ENCODE measurements at regions not wholly inside any gene's neighbourhood (a gene's known extent, or its start where the extent isn't known, plus 50 kb on each side); places are given as distances from the start of the nearest gene placed in this dataset.
"Not testable (repeated sequence)": the region's sequence is repeated elsewhere in the genome, so short reads cannot be mapped to it uniquely, and the experiment has no call there.

DNA sequence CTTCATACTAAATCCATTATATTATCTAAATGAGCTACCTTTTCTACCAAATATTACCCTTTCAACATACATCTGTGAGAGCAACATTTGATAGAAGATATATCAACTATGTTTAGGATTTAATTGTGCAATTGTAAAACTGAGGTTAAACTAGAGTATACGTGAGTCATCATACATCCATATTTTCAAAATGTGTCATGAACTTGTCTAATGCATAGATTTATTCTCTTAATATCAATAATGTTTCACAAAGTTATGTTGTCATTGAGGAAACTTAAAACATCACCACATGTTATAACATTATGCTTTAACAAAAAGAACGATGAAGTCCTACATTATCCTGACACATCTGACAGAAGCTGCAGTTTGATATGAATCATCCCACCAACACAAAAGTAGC lies 645.5 kb upstream of the NOVA1 start:
- no peak for DNase-seq (ENCODE audit: low spot score)

DNA sequence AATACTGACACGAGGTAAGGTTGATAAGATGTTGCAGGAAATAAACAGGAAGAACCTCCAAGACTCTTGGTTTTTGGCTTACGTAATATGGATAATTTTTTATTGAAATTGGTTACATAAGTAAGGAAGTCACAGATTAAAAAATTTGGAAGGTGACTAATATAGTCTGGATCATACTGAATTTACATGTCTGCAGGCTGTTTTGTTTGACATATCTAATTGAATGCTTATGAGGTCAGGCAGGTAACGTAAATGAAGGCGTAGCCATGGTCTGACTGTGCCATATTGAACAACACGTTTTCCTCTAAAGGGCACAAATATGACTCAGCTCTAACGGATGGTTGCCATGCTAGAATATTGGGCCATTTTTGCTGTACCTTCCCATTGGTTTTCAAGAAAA lies 648.1 kb upstream of the NOVA1 start:
- DNase-seq (ENCODE audit: low spot score), result no peak

DNA sequence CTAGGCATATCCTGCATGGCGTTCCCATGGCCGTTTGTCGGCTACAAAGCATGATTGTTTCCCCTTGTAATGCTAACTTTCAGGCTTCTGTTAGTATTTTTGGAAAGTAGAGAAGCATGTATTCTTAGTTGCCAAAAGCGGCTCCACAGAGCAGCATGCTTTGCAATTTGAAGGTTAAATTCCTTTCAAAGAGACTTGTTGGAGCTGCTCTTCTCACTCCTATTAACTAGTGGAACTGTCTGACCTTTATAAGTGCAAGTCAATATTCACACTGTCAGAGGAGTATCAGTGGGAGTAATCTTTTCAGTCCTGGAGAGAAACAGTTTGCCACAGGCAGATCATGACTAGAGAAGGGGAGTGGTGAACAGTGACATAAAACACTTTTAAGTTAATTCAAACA lies 656.1 kb upstream of the NOVA1 start:
- DNase-seq (ENCODE audit: low spot score), result no peak

DNA sequence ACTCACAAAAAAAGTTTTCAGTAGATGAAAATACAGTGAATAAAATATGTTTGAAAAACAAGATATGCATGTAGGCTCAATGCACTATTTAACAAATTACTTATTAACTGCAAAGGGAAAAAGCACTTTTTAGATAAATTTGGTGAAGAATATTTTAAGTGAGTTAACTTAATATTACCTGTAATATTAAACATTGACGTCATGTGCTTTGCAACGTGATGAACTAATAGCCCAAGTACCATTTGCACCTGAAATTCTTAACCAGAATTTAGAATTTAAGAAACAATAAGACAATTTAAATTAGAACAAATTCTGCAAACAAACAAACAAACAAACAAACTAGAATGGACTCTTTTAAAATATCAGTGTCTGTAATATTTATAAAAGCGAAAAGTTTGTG lies 659.0 kb upstream of the NOVA1 start:
- DNase-seq (ENCODE audit: low spot score), result no peak

DNA sequence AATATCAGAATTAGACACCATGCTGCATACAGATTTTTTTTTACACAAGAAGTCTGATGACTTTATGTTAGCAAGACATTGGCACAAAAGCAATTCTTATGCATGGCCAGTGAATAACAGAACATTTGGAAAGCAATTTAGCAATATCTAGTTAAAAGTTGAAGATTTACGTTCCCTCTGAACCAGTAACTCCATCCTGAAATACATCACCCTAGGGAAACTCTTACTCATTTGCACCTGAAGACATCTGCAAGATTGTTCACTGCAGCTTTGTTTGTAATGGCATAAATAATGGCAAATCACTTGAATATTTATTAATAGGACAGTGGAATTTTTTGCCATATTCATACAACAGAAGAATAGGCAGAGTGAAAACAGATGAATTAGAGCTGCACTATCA lies 670.0 kb upstream of the NOVA1 start:
- DNase-seq (ENCODE audit: low spot score), result no peak

DNA sequence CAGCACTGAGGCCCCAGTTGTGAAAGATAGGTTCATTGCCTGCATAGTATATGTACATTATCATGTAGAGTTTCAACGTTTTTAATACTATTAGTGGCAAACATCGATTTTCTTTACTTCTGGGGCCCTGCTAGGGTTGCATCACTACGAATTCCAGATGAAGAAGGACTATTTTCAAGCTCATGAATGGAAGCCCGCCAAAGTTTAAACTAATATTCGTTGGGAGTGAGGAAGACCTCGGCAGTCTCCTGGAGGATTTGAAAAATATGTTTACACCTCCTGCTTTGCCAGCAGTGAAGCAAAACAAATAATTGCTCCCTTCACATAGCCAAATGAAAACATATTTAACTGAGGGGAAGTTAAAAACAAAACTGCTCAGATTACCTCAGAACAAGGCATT lies 672.9 kb upstream of the NOVA1 start:
- DNase-seq (ENCODE audit: low spot score), result no peak

DNA sequence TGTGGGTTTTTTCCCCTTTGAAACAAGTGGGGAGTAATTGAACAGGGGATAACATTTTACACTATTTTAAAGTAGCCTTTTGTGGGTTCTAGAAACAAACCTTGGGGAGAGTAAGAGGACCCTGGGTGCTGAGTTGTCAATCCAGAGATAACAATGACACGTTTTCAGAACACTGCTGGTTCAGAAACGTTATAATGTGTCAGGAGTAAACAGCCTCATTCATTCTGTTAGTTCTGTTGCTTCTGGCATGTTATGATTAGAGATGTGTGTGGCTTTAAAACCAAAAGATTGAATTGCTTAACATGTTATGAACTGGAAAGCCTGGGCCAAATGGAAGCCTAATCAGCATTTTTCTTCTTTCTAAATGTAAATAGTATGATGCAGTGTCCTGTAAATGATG lies 680.5 kb upstream of the NOVA1 start:
- DNase-seq (ENCODE audit: low spot score), result no peak

DNA sequence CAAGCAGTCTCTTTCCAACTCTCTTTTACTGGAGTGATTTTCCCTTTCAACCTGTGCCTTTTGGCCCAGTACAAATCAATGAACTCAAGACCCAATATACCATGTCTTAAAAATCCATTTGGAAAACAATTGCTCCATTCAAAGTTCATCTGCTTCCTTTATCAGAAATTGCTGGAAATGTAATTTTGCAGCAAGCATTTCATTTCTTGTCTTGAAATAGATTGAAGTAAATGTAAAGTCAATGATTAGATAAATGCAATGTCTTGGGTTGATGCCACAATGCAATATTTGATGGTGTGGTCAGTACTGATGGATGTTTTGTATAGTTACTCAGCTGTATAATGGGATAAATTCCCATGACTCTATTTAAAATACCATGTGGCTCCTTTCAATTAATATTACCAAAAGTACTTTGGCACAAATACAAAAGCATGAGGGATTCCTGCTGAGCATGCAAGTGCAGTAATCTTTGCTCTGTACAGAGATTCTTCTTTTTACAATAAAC lies 707.7 kb upstream of the NOVA1 start:
- DNase-seq (ENCODE audit: low spot score), result no peak

DNA sequence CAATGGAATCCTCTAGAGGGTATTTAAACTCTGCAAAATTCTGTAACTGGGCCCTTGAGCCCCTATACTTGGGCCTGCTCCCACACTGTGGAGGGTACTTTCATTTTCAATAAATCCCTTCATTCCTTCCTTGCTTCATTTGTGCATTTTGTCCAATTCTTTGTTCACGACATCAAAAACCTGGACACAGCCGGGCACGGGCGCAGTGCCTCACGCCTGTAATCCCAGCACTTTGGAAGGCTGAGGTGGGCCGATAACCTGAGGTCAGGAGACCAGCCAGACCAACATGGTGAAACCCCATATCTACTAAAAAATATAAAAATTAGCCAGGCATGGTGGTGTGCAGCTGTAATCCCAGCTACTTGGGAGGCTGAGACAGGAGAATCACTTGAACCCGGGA lies 714.9 kb upstream of the NOVA1 start:
- DNase-seq (ENCODE audit: low spot score), result not testable (repeated sequence)

DNA sequence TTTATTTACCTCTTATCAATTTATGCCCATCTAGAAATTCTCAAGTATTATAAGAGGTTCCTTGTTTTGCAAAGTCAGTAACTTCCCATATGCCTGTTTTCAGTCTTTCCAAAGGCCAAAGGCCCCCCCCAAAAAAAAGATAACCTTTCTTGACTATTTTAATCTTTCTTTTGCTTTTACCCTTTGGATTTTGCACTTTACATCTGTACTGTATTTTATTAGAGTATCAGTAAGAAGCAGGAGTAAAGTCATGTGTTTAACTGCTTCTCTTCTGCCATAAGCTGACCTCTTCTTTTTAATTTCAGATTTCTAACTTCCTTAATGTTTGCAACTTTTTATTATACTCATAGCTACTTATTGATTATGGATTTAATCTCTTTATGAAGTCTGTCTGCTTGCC lies 716.4 kb upstream of the NOVA1 start:
- DNase-seq (ENCODE audit: low spot score), result no peak

DNA sequence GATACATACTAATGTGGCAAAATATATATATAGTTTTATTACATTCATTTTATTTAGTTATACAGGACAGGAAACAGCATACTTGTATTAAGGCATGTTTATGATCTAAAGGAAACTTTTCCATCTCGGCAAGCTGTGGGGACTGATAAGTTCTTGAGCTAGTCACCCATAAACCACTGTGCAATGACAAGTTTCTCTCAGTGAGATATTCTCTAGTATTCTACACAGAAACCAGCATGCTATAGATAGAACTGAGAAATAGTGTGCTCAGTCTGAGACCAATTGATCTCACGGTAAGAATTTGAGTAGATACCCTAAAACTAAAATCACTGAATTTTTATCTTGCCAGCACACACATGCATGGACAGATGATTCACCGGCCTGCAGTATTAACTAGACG lies 717.6 kb upstream of the NOVA1 start:
- no peak for DNase-seq (ENCODE audit: low spot score)

DNA sequence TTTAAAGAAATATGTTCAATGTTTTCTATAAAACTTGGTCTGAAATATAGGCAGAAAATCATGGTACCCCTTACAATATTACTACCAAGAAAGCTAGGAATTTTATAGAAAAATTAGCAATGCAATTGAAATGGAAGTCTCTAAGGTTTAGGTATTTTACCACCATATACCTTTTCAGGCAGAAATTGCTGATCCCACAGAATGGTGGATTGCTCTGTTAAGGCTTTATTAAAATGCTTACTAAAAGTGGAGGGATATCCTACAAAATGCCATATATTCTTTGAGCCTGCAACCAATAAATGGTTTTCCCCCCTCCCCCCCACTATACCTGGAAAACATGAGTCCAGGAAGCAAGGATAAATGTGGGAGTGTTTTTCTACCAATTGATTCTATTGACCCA lies 718.1 kb upstream of the NOVA1 start:
- no peak for DNase-seq (ENCODE audit: low spot score)

DNA sequence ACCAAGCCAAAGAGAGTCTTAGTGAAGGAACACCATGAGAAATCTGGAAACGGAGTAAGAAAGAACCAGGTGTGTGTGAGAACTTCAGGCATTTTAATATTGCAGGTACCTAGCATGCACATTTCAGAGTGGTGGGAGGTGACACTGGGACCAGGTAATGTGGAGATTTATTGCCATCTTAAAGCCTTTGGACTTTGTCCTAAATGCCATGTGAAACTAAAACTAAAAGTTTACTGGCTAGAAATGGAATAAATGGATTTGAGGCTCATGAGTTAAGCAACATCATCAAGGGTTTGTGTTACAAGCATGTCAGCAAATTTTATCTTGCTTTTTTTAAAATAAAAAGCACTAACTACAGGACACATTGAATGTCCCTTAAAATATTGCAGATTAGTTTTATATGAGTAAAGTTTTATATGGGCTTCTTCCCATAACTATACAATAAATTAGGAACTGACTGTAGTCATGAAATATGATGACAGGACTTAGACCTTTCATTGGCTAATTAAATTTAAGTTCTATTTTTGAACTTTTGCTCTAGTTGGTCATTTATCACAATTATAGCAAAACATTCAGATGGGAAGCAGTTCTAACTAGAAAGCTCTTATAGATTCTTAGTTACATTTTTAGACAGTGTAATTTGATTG lies 721.1 kb upstream of the NOVA1 start:
- no peak for DNase-seq (ENCODE audit: low spot score)

DNA sequence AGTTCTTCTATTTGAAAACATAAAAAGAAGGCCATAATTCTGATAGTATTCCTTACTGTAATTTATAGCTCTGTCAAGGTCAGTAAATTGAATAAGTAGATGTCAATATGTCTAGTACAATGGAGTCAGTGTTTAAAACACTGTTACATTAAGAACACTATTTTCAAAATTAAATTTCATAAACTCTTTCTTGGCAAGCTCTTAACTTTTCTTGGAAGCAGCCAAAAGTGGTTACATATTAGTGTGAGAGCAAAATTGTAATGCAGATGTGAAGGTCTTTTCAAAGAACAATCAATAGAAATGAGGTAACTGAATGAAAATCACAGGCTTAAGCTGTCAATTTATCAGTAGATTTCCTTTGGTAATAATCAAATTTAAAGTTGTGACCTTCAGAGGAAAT lies 722.4 kb upstream of the NOVA1 start:
- DNase-seq (ENCODE audit: low spot score), result no peak

DNA sequence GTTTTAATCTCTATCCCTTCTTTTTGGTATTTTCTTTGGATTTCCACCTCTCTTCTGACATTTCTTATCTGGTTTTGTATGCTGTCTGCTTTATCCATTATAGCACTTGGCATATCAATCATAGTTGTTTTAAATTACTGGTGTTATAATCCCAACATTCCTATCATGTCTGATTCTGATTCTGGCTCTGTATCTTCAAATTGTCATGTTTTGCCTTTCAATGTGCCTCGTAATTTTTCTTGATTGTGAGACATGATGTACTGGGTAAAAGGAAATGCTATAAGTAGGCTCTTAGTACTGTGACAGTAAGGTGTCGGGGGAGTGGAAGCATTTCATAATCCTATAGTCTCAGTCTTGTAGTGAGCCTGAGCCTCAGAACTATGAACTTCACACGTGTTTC lies 729.3 kb upstream of the NOVA1 start:
- DNase-seq (ENCODE audit: low spot score), result no peak

DNA sequence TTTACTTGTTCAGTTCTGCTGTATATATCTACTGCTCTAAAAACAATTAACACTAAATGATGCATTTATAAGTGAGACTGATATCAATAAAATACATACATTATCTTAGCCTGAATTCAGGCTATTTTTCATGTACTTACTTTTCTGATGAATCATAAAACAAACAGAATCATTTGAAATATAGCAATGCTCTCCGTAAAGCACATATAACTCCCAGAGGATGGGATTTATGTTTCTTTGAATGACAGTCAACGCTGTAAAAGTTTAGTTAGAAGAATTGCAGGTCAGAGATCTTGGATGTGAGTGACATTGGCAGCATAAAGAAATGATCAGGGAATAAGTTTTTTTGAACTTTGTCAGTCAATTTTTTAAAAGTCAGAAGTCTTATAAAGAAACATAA lies 740.2 kb upstream of the NOVA1 start:
- DNase-seq (ENCODE audit: low spot score), result no peak

DNA sequence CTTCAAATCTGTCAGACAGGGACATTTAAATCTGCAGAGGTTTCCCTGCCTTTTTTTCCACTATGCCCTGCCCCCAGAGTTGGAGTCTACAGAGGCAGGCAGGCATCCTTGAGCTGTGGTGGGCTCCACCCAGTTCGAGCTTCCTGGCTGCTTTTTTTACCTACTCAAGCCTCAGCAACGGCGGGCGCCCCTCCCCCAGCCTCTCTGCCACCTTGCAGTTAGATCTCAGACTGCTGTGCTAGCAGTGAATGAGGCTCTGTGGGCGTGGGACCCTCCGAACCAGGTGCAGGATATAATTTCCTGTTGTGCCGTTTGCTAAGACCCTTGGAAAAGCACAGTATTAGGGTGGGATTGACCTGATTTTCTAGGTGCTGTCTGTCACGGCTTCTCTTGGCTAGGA lies 765.2 kb upstream of the NOVA1 start:
- DNase-seq (ENCODE audit: low spot score), result not testable (repeated sequence)

DNA sequence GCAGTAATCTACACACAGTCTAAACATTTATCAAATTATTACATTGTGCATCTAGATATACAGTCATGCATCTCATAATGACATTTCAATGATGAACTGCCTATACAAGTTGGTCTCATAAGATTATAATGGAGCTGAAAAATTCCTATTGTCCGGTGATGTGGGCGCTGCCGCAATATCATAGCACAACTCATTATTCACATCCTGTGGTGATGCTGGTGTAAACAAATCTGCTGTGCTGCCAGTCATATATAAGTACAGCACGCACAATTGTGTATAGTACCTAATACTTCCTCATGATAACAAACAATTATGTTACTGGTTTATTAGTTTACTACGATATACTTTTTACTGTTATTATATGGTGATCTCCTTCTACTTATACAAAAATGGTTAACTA lies 768.8 kb upstream of the NOVA1 start:
- no peak for DNase-seq (ENCODE audit: low spot score)

DNA sequence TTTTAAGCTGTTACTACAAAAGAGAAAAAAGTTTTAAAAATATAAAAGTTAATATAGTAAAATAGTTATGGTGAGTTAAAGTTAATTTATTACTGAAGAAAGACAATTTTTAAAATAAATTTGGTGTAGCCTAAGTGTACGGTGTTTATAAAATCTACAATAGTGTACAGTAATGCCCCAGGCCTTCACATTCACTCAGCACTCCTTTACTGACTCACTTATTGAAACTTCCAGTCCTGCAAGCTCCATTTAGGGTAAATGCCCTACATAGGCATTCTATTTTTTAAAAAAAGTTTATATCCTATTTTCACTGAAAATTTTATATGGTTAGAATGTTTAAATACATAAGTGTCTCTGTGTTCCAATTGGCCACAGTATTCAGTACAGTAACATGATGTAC lies 769.5 kb upstream of the NOVA1 start:
- no peak for DNase-seq (ENCODE audit: low spot score)

DNA sequence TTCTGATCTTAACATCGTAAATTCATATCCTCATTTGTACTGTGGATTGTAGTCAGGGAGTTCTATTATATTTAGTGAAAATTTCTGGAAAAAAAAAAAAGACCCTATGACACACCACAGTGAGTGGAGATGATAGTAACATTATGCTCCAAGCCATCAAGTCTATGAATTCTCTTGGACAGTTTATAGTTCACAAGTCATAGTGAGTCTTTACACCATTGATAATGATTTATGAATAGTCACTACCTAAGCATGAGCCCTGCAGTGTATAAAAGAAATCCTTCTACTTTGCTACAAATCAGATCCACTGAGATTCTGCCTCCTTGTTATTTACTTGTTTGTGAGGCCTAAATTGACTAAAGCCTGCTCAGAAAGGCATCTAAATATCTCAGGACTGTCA lies 772.2 kb upstream of the NOVA1 start:
- no peak for DNase-seq (ENCODE audit: low spot score)

DNA sequence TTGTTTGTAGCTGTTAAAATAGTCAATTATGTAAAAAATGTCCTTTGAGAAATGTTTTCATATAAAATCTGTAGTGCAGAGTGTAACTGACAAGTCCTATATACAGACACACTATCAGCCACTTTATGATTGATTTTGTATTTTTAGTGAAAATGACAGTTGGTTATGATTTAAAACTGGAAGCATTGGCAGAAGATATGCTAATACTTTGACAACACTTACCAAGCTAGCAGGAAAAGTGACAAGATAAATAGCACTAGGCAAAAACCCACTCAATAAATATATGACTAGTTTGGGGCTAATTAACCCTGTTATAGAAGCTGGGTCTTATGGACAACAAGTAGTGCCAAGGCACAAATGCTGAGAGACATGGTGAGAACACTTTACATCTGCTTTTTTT lies 772.9 kb upstream of the NOVA1 start:
- DNase-seq (ENCODE audit: low spot score), result no peak

DNA sequence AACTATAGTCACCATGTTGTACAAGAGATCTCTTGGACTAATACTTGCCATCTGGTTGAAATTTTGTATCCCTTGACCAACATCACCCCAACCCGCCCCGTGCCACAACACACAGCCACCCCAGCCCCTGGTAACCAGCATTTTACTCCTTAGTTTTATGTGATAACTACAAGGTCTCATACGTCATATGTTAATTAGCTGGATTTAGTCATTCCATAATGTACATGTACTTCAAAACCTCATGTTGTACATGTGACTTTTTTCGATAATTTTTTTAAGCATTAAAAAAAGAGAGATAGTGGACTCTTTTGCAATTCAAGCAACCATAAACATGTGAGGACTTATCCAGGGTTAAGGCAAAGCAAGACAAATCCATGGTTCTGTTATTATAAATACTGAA lies 773.4 kb upstream of the NOVA1 start:
- DNase-seq (ENCODE audit: low spot score), result no peak

DNA sequence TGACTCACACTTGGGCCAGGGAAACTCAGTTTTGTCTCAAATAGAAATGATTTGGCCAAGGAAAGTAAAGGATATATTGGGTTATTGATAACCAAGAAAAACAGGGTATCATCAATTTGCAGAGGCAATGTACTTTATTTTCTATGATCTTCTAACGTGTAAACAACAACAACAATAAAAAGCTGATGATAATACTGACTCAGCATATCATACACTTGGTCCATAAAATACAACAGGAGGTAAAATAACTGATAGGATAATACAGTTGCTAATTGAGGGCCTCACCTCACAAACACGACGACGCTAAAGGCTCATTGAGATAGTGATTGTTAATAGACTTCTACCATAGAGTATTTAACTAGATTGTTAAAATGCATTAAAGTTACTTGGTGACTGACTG lies 774.0 kb upstream of the NOVA1 start:
- DNase-seq (ENCODE audit: low spot score), result no peak

DNA sequence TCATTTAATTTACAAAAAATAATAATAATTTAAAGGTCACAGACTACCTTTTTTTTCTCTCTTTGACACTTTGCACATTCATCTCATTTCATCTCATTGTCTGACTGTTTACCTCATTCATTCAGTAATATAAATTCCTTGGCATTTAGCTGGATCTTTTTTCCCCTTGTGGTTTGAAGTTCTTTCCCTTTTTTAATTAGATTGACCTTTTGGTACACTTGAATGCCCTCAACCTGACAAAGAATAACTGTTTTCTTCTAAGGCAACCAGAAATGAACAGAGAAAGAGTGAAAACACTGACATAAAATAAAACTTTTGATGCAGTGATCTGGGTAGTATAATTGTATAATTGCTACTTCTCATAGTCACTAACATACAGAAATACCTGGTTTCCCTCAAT lies 774.9 kb upstream of the NOVA1 start:
- DNase-seq (ENCODE audit: low spot score), result no peak

DNA sequence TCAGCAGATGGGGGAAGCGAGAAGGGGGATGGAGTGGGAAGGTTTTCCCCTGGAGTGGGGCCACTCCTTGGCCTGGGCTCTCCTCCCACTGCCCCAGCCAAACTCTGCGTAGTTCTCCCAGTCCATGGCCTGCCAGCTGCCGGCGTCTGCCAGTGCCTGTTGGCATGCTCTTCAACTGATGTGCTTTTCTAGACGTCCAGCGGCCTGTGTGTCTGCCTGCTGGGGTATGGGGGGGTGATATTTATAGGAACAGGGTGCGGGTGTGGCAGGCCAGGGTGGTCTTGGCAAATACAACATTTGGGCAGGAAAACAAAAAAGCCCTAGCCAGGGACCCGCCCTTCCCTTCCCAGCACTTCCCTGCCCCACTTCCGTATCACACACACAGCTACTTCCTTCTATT lies 786.3 kb upstream of the NOVA1 start:
- no peak for DNase-seq (ENCODE audit: low spot score)

Data from HuH-7.5 (cell line).